ENCODE measurements at regions not wholly inside any gene's neighbourhood (a gene's known extent, or its start where the extent isn't known, plus 50 kb on each side); places are given as distances from the start of the nearest gene placed in this dataset.

- Mint-ChIP-seq H3K9me3 (ENCODE audit: insufficient read depth) (peaks cover 14% of the 10 kb centered on the region), H3K27me3 (ENCODE audit: low read depth) (no peaks in the 10 kb centered on the region), H3K4me3 (no peak overlapping the region), H3K27ac (no peak overlapping the region), H3K4me1 (ENCODE audit: low read depth) (no peaks in the 10 kb centered on the region), H3K36me3 (ENCODE audit: low read depth) (no peaks in the 10 kb centered on the region)
- ChIA-PET POLR2A (no interaction called here), CTCF (no interaction called here)
- ATAC-seq (no peak), DNase-seq (no peak)
Measured at GRCh38 chr4:28341784-28342183, 1481.1 kb downstream of the STIM2 start.

DNA sequence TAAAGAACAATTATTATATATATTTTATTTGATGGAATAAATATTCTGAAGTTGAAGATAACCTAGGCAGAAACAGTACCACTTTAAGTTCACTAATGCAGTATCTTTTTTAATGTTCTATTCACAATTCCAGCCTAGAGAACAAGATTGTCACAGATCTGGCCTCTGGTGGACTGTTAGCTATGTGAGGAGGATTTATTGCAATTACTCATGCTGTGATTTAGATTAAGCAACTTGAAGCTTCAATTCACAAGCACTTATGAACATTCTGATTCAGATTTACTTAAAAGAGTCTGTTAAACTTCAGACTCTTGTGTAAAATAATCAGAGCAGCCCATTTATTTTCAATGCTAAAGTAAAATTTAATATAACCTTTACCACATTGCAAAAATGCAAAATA is 1489.8 kb downstream of the STIM2 start:
- no peak overlapping the region for H3K4me3 Mint-ChIP-seq
- no peaks in the 10 kb centered on the region for H3K4me1 Mint-ChIP-seq (ENCODE audit: low read depth)

GRCh38 chr4:28351102-28351501 is 1490.5 kb downstream of the STIM2 start:
- CTCF ChIA-PET = no interaction called here

More for the DNA sequence above, 1489.8 kb downstream of the STIM2 start:
- H3K27ac Mint-ChIP-seq = no peak overlapping the region
- no peak for ATAC-seq
- peaks cover 7% of the 10 kb centered on the region for H3K9me3 Mint-ChIP-seq (ENCODE audit: insufficient read depth)
- H3K36me3 Mint-ChIP-seq (ENCODE audit: low read depth) = no peaks in the 10 kb centered on the region
- POLR2A ChIA-PET = no interaction called here
- CTCF ChIA-PET = no interaction called here
- H3K27me3 Mint-ChIP-seq (ENCODE audit: low read depth) = no peaks in the 10 kb centered on the region
- no peak for DNase-seq

DNA sequence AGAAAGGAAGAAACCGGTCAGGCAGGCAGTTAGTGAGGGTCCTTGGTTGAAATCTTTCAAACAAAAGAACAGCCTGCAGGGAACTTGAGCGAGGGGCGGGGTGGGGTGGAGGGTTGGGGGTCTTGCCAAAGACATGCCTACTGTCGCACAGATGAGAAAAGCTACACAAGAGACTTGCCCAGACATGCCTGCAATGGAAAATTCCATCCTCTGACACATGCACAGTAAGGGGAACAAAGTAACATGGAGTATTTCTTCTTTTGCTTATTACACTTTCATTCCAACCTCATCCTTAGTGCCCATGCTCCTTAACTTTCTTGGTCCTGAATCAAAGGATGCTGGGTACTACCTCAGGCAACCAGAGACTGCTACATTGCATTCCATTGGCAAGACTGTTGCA is 1491.2 kb downstream of the STIM2 start:
- ChIA-PET POLR2A (no interaction called here), CTCF (no interaction called here)
- ATAC-seq (no peak), DNase-seq (no peak)
- no peak overlapping the region for H3K4me3 Mint-ChIP-seq
- H3K27me3 Mint-ChIP-seq (ENCODE audit: low read depth) = no peaks in the 10 kb centered on the region
- H3K9me3 Mint-ChIP-seq (ENCODE audit: insufficient read depth) = peaks cover 7% of the 10 kb centered on the region
- H3K36me3 Mint-ChIP-seq (ENCODE audit: low read depth) = no peaks in the 10 kb centered on the region
- H3K27ac Mint-ChIP-seq = no peak overlapping the region
- H3K4me1 Mint-ChIP-seq (ENCODE audit: low read depth) = no peaks in the 10 kb centered on the region

More at GRCh38 chr4:28351102-28351501, 1490.5 kb downstream of the STIM2 start:
- H3K27ac Mint-ChIP-seq = no peak overlapping the region
- H3K4me3 Mint-ChIP-seq = no peak overlapping the region
- H3K9me3 Mint-ChIP-seq (ENCODE audit: insufficient read depth) = peaks cover 7% of the 10 kb centered on the region
- H3K27me3 Mint-ChIP-seq (ENCODE audit: low read depth) = no peaks in the 10 kb centered on the region
- ATAC-seq (no peak), DNase-seq (no peak)
- H3K4me1 Mint-ChIP-seq (ENCODE audit: low read depth) = no peaks in the 10 kb centered on the region
- POLR2A ChIA-PET = no interaction called here
- no peaks in the 10 kb centered on the region for H3K36me3 Mint-ChIP-seq (ENCODE audit: low read depth)

- DNase-seq (no peak), ATAC-seq (no peak)
- ChIA-PET POLR2A (no interaction called here), CTCF (no interaction called here)
- Mint-ChIP-seq H3K4me1 (ENCODE audit: low read depth) (no peaks in the 10 kb centered on the region), H3K9me3 (ENCODE audit: insufficient read depth) (peaks cover 7% of the 10 kb centered on the region), H3K36me3 (ENCODE audit: low read depth) (no peaks in the 10 kb centered on the region), H3K27me3 (ENCODE audit: low read depth) (no peaks in the 10 kb centered on the region), H3K4me3 (no peak overlapping the region), H3K27ac (no peak overlapping the region)
Measured at GRCh38 chr4:28354880-28355656, 1494.4 kb downstream of the STIM2 start.

DNA sequence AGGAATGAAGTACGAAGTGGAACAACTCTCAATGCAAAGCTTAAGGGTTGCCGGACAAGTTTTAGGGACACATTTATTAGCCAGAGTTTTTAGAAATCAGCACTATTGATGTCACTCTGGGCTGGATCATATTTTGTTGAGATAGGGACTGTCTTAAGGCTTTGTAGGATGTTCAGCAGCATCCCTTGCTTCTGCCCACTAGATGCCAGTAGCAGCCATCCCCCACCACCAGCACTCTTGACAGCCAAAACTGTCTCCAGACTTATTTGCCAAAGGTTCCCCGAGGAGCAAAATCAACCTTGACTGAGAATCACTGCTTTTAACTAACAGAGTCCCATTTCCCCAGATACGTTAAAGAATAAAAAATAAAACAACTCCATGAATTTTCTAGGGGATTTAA is 1497.3 kb downstream of the STIM2 start:
- H3K27me3 Mint-ChIP-seq (ENCODE audit: low read depth) = no peaks in the 10 kb centered on the region
- H3K4me1 Mint-ChIP-seq (ENCODE audit: low read depth) = no peaks in the 10 kb centered on the region
- ChIA-PET CTCF (no interaction called here), POLR2A (no interaction called here)
- H3K9me3 Mint-ChIP-seq (ENCODE audit: insufficient read depth) = no peaks in the 10 kb centered on the region
- H3K4me3 Mint-ChIP-seq = no peak overlapping the region
- DNase-seq (no peak), ATAC-seq (no peak)
- no peaks in the 10 kb centered on the region for H3K36me3 Mint-ChIP-seq (ENCODE audit: low read depth)
- no peak overlapping the region for H3K27ac Mint-ChIP-seq

- ChIA-PET POLR2A (no interaction called here), CTCF (no interaction called here)
- no peaks in the 10 kb centered on the region for H3K36me3 Mint-ChIP-seq (ENCODE audit: low read depth)
- ATAC-seq (no peak), DNase-seq (no peak)
- H3K4me3 Mint-ChIP-seq = no peak overlapping the region
- no peaks in the 10 kb centered on the region for H3K9me3 Mint-ChIP-seq (ENCODE audit: insufficient read depth)
- H3K27ac Mint-ChIP-seq = no peak overlapping the region
- no peaks in the 10 kb centered on the region for H3K4me1 Mint-ChIP-seq (ENCODE audit: low read depth)
- no peaks in the 10 kb centered on the region for H3K27me3 Mint-ChIP-seq (ENCODE audit: low read depth)
Measured at GRCh38 chr4:28358606-28359005, 1498.0 kb downstream of the STIM2 start.

DNA sequence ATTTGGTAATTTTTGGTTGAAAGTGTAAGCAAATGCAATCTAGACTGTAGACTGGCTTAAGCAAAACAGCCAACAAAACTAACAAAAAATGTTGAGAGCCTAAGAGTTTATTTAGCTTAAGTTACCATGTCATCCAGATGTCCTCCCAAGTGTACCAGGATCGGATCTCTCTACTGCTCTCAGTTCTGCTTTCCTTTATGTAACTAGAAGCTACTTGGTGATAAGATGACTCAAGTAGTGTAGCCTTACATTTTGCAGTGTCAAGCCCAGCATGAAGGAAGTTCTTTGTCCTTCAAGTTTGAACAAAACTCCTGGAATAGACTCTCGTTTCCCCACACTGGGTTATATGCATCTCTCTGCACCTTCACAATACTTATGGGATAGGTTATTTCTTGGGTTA is 1500.0 kb downstream of the STIM2 start:
- H3K9me3 Mint-ChIP-seq (ENCODE audit: insufficient read depth) = no peaks in the 10 kb centered on the region
- ATAC-seq (no peak), DNase-seq (no peak)
- H3K36me3 Mint-ChIP-seq (ENCODE audit: low read depth) = no peaks in the 10 kb centered on the region
- no peaks in the 10 kb centered on the region for H3K4me1 Mint-ChIP-seq (ENCODE audit: low read depth)
- no peaks in the 10 kb centered on the region for H3K27me3 Mint-ChIP-seq (ENCODE audit: low read depth)
- POLR2A ChIA-PET = no interaction called here
- CTCF ChIA-PET = no interaction called here
- H3K27ac Mint-ChIP-seq = no peak overlapping the region
- H3K4me3 Mint-ChIP-seq = no peak overlapping the region

GRCh38 chr4:28362169-28362568 is 1501.5 kb downstream of the STIM2 start:
- H3K27ac Mint-ChIP-seq = no peak overlapping the region
- ATAC-seq (no peak), DNase-seq (no peak)
- H3K27me3 Mint-ChIP-seq (ENCODE audit: low read depth) = no peaks in the 10 kb centered on the region
- H3K9me3 Mint-ChIP-seq (ENCODE audit: insufficient read depth) = no peaks in the 10 kb centered on the region
- no peak overlapping the region for H3K4me3 Mint-ChIP-seq
- H3K4me1 Mint-ChIP-seq (ENCODE audit: low read depth) = no peaks in the 10 kb centered on the region
- POLR2A ChIA-PET = no interaction called here
- CTCF ChIA-PET = no interaction called here
- no peaks in the 10 kb centered on the region for H3K36me3 Mint-ChIP-seq (ENCODE audit: low read depth)

DNA sequence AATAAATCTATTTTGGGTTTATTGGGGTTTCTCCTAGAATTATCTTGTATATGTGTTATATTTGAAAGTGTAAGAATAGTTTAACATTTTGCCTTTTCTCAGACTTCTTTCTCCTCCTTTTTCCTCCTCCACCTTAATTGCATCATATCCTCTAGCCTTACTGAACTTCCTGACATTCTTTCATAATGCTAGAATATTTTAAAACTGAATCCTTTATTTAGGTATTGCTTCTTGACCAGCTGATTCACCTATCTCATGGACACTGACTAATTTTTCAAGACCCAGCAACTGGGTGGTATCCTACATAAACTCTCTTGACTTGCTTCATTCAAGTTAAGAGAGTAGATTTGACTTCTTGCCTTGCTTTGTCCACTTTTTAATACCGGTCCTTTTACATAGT is 1508.9 kb downstream of the STIM2 start:
- no peak for ATAC-seq
- Mint-ChIP-seq H3K4me1 (ENCODE audit: low read depth) (no peaks in the 10 kb centered on the region), H3K9me3 (ENCODE audit: insufficient read depth) (peaks cover 8% of the 10 kb centered on the region), H3K27ac (no peak overlapping the region), H3K36me3 (ENCODE audit: low read depth) (no peaks in the 10 kb centered on the region), H3K27me3 (ENCODE audit: low read depth) (no peaks in the 10 kb centered on the region), H3K4me3 (no peak overlapping the region)
- POLR2A ChIA-PET = no interaction called here
- DNase-seq = no peak
- CTCF ChIA-PET = no interaction called here

- peaks cover 8% of the 10 kb centered on the region for H3K9me3 Mint-ChIP-seq (ENCODE audit: insufficient read depth)
- ChIA-PET POLR2A (no interaction called here), CTCF (no interaction called here)
- DNase-seq (no peak), ATAC-seq (no peak)
- no peak overlapping the region for H3K27ac Mint-ChIP-seq
- no peaks in the 10 kb centered on the region for H3K4me1 Mint-ChIP-seq (ENCODE audit: low read depth)
- H3K4me3 Mint-ChIP-seq = no peak overlapping the region
- no peaks in the 10 kb centered on the region for H3K27me3 Mint-ChIP-seq (ENCODE audit: low read depth)
- H3K36me3 Mint-ChIP-seq (ENCODE audit: low read depth) = no peaks in the 10 kb centered on the region
Measured at GRCh38 chr4:28373191-28373590, 1512.5 kb downstream of the STIM2 start.

- Mint-ChIP-seq H3K36me3 (ENCODE audit: low read depth) (no peaks in the 10 kb centered on the region), H3K27me3 (ENCODE audit: low read depth) (no peaks in the 10 kb centered on the region), H3K4me1 (ENCODE audit: low read depth) (no peaks in the 10 kb centered on the region), H3K27ac (no peak overlapping the region), H3K9me3 (ENCODE audit: insufficient read depth) (peaks cover 8% of the 10 kb centered on the region), H3K4me3 (no peak overlapping the region)
- ChIA-PET CTCF (no interaction called here), POLR2A (no interaction called here)
- ATAC-seq (no peak), DNase-seq (no peak)
Measured at GRCh38 chr4:28373601-28374000, 1513.0 kb downstream of the STIM2 start.

DNA sequence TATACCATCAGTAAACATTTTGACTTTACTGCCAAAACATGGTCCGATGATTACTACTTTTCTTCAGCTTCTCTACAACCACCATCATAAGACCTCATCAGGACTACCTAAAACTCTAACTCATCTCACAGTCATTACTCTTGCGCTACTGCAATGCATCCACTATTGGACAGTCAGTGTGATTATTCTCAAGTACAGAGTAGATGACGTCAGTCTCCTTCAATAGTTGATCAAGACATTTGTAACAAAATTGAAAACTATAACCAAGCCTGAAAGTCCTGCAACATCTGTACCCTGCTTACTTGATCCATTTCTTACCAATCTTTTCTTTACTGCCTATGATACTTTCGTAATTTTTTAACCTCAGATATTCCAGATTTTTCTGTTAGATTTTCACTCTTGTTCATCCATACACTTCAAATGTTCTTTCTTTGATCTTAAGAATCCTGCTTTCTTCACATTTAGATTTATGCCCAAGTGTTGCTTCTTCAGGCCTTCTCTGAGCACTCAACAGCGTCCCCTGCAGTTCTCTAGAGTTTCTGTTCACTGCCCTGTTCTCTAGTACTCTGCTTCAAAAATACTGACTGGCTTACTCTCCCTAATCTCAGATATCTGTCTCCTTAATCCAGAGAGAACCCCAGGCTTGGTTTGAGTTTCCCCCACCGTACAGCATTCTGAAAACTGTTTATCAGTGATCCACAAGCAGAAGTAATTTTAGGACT is 1517.6 kb downstream of the STIM2 start:
- H3K9me3 Mint-ChIP-seq (ENCODE audit: insufficient read depth) = no peaks in the 10 kb centered on the region
- H3K27me3 Mint-ChIP-seq (ENCODE audit: low read depth) = no peaks in the 10 kb centered on the region
- no peak overlapping the region for H3K4me3 Mint-ChIP-seq
- no peaks in the 10 kb centered on the region for H3K4me1 Mint-ChIP-seq (ENCODE audit: low read depth)
- H3K27ac Mint-ChIP-seq = no peak overlapping the region
- ATAC-seq (no peak), DNase-seq (no peak)
- ChIA-PET POLR2A (no interaction called here), CTCF (no interaction called here)
- no peaks in the 10 kb centered on the region for H3K36me3 Mint-ChIP-seq (ENCODE audit: low read depth)

All from activated CD8-positive, alpha-beta T cell treated with anti-CD3 and anti-CD28 coated beads, Interleukin-2, amount 10 ng/mL, durations not matched to agents 7 days and 5 days (primary cell).